SK-N-DZ (cell line): ENCODE measurements at regions not wholly inside any gene's neighbourhood (a gene's known extent, or its start where the extent isn't known, plus 50 kb on each side); places are given as distances from the start of the nearest gene placed in this dataset.

ENCODE experiments used
- DNase-seq: peaks from one replicate; pipeline ENCODE4 v3.0.0-alpha.2; 2015; ENCODE audit warnings: low spot score

DNA sequence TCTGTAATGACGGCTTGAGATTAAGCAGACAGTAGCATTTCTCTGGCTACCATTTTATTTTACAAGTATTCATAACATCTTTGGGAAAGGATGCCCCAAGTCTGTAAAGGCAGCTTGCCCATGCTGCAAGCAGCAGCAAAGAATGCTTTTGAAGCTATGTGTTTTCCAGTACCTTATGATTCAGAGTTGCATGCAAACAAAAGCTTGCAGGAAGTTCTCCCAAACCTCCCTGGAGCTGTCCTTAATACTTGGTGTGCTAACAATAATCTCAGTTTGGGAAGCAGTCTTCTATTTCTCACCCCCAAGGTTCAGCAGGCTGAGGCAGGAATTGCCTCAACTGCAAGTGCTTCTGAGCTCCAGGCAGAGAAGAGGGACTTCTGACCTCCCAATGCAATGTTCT is 60.8 kb downstream of the CCNA1 start:
- DNase-seq, result no peak

DNA sequence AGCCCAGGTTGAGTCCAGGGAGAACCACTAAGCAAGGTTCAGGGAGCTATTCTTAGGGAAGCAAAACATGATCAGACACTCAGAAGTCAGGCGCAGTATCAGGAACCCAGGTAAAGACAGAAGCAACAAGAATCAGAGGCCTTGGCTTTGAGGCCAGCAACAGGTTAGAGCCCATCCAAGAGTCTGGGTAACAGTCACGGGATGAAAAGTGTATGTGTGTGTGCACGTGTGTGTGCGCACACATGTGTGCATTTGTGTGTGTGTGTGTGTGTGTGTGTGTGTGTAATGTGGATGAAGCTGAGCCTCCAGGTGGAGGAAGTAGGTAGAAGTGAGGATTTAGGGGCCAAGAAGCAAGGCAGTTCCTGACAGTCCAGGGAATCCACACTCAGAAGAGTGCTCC is 63.1 kb downstream of the CCNA1 start:
- DNase-seq, result no peak

DNA sequence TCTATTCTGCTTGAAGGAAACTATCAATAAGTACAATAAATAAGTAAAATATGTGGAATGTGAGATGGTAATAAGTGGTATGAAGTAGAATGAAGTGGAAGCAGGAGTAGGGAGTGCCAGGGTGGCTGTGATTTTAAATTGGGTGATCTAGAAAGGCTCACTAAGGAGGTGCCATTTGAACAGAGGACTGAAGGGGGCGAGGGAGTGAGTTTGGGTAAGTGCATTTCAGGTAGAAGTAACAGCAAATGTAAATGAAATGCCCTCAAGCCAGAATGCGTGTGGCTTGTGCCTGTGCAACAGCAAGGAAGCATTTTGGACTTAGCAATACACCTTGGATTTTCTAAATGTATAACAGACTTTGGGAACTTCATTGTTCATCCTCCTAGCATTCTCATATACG is 77.1 kb downstream of the CCNA1 start:
- no peak for DNase-seq

- DNase-seq, result no peak
These were observed 80.5 kb downstream of the CCNA1 start for GRCh38 chr13:36512771-36513170.

DNA sequence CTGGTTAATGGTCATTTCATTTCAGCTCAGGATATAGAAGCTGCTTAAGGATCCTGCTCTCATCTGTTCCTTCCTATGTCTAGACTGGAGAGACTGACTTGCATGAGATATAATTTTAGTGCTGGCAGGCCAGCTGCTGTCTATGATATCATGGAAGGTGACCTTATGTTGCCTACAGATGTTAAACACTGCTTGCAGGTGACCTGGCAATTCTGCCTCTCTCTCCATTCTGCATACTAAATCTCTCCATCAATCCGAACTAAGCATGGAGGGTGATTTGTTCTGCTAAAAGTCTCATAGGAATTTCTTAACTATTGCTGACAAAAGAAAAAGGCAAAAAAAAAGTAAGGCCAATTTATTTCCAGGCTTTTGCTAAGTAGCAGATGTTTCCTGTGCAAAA is 81.0 kb downstream of the CCNA1 start:
- no peak for DNase-seq

DNA sequence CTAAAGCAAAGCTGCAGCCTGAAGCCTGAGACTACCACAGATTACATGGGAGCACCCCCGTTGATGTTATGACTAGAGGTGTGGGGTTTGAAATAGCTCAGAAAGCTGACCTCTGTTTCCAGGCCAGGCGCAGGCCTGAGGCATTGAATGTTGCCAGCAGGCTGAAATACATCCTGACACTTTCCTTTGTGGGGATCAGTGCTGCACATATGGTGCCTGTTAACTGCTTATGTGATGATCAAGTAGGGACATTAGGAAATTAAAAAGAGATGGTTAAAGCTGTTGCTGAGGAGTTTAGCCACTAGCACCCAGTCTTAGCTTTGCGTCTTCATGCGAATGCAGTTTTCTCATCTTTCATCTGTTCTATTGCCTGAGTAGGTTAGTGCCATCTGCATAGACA is 83.2 kb downstream of the CCNA1 start:
- no peak for DNase-seq

GRCh38 chr13:36516225-36516624 is 83.9 kb downstream of the CCNA1 start:
- DNase-seq, result no peak

DNA sequence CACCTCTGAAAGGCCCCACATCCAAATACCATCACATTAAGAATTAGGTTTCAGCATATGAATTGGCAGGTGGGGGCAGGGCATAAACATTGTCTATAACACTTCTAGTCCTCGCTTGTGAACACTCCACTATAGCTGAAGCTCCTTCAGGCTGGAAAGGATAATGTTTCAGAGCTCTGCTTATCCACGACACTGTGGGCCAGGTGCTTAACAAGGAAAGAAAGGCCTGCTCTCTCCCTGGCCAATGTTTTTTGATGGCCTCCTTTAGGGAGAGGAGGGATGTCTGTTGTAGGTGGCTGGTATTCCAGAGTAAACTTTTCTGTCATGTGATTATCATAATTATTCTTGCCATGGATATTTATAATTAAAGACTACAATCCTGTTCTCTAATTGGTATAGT is 86.4 kb downstream of the CCNA1 start:
- no peak for DNase-seq

GRCh38 chr13:36519432-36519831 is 87.1 kb downstream of the CCNA1 start:
- DNase-seq, result no peak

- no peak for DNase-seq
These were observed 87.8 kb downstream of the CCNA1 start for GRCh38 chr13:36520111-36520510.

- DNase-seq, result no peak
These were observed 94.6 kb downstream of the CCNA1 start for GRCh38 chr13:36526897-36527296.

- no peak for DNase-seq
These were observed 95.8 kb downstream of the CCNA1 start for GRCh38 chr13:36528105-36528504.

DNA sequence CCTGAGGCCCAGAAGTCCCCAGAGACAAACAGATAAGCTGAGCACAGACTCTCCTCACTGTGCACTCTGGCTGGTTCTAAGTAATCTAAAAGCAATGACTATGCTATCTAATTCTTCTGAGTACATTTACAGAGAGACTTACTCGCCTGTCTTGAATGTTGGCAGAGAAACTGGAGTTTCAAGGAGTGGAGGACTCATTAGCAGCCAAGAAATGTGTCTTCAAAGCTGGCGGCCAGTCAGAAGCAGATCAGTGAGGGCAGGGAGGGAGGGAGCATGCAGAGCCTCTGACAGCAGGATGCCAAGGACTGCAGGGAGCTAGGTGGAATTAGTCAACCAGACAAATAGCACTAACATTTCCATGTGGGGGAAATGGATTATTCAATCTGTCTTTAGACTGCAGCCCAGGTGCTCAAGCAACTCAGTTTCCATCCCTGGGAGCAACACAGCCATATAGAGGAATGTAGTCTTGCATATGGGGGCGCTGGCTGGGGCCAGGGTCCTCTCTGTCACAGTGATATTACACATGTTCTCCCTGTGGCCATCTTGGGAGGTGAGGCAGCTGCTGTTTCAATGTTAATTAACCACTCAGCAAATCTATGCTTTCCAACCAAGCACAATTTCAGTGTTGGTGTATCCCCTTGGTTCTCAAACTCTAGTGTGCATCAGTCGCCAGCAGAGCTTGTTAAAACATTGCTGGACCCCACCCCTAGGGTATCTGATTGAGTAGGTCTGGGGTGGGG is 97.9 kb downstream of the CCNA1 start:
- DNase-seq, result no peak

- no peak for DNase-seq
These were observed 98.7 kb downstream of the CCNA1 start for GRCh38 chr13:36530861-36531590.

GRCh38 chr13:36531746-36532486 is 99.6 kb downstream of the CCNA1 start:
- DNase-seq, result no peak

DNA sequence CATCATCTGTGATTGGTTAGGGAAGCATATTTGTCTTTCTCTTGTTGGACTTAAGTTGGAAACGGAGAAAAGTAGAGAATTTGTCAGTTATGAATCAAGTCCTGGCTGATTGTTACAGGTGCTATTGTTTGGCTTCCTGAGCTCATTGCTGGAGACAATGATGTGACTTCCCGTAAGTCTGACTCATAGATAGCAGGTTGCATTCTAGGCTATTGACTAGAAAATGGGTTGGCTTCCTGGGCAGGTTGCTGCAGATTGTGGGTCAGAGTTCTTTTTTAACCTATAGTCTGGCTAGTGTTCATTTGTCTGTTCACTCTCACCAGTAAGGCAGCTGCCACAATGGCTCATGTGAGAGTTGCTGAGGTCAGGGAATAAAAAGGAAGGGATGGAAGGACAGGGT is 101.5 kb downstream of the CCNA1 start:
- no peak for DNase-seq

- DNase-seq, result no peak
These were observed 104.3 kb downstream of the CCNA1 start for GRCh38 chr13:36536546-36536945.

GRCh38 chr13:36543671-36544070 is 111.4 kb downstream of the CCNA1 start:
- peak; percentile 68 for DNase-seq

DNA sequence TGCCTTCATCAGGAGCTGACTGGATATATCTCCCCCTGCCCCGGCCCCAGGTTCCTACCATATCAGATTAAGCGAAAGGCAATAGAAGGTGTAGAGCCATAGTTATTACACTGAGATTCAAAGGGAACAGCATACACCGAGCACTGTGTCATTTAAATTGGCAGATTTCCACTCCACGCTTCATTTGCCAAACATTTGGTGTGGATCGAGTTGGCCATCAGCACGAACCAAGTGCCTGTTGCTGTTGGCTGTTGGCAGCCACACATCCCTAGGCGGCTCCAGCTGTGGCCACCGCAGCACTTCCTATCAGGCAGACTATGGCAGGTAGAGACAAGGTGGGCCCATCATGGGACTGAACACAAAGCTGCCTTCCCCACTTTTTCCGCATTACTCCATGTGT is 115.8 kb downstream of the CCNA1 start:
- DNase-seq, result no peak

- DNase-seq, result no peak
These were observed 116.9 kb downstream of the CCNA1 start for GRCh38 chr13:36549126-36549702.

DNA sequence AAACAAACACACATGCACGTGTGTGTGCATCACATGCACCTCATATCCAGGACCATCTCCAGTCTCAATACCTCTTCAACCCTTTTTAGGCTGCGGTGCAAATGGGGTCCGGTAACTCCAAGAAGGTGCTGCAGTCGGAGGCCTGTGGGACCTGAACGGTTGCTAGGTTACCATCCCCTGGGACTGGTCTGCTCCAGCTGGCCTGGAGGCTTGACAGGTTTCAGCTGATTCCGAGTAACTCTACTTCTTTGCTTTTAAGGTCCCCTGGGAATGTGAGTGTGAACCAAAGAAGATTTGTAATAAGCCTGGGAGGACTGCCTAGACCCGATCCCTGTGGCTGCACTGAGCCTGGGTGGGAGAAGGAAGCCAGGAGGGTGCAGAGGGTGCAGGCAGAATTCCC is 117.5 kb downstream of the CCNA1 start:
- peak; percentile 76 for DNase-seq

DNA sequence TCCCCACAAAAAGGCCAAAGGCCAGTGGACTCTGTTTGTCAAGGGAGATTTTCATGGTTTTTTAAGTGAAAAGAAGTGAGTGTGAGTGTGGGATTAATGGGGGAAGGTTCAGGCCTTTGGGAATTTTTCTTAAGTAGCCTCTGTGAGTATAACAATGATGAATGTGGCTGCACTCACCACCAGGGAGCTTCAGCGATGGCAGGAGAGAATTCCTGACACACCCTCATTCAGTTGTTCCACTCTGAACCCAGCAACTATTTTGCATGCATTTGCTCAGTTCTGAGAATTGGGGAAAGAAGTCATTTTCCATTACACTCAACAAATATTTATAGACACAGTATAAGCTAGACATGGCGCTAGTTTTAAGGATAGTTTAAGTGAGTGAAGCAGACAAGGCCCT is 117.9 kb downstream of the CCNA1 start:
- DNase-seq, result no peak
